Right renal cortex interstitium (tissue), 3 donors: ENCODE measurements at regions not wholly inside any gene's neighbourhood (a gene's known extent, or its start where the extent isn't known, plus 50 kb on each side); places are given as distances from the start of the nearest gene placed in this dataset.

Experiments used
- DNase-seq, 3 donors: peaks; one replicate each; pipeline ENCODE4 v3.0.0-alpha.2; 2013; ENCODE audit warnings: low read depth in 3 of 3, low spot score in 2 of 3

DNA sequence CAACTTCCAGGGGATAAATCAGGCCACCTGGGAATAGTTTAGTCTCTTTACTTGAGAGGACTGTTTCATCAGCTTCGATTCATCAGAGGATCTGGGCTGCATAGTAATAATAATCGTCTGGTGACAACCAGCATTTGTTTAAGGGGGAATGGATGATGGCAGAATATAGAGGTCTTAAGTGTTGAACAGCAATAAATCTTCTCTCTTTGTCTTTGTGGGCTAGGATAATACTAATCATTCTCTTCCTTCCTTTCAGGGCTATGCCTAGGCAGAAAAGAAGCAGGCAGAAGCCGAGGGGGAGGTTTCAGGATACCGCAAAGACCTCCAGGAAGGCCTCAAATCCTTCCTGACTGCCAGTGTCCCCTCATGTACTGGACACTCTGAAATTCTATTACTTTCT is 150.4 kb upstream of the GAREM1 start:
- no peak for DNase-seq

DNA sequence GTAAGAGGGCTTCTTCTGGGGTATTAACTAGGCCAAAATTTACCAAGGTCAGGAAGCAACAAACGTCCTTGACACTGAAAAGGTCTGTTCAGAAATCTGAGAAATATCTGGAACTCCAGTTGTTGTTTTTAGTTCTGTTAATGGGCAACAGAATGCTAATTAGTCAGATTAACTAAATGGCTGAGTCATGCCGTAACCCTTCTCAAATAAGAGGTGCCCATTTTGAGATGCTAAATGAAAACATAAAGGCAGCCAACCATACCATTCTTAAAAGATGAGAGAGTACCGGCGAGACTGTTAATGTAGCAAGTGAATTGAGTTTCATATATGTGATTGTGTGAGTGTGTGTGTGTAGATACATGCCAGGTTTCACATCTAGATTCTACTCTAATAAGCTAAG is 147.9 kb upstream of the GAREM1 start:
- no peak for DNase-seq

DNA sequence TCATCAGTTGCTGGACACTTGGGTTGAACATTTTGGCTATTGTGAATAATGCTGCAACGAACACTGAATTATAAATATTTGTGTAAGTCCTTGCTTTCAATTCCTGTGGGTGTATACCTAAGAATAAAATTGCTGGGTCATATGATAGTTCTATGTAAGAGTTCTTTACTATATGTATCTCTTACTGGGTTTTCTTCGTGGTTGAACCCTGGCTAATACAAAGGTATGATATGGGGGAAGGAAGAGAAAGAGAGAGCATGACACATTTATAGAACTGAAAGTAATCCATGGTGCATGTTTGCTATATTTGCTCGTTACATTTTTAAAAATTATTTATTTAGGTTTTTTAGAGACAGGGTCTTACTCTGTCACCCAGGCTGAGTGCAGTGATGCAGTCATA is 143.1 kb upstream of the GAREM1 start:
- DNase-seq: no peak

DNA sequence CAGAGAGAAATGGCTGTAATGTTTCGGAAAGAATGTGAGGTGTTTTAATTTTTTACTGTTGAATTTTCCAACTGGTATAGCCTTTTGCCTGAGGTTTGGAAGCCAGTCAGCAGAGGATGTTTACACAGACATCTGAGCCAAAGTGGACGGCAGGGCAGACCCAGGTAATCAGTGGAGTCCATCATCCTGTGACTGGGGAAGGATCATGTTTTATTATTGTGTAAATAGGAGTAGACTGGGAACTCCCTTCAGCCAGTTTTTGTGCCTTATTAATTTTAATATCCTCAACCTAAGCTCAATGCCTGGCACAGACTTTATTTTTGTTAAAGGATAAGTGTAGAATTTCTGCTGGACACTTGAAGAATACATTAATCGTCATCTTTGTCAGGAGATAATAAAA is 142.0 kb upstream of the GAREM1 start:
- DNase-seq: peak in 2 of 3 donors; percentile 53 to 59

DNA sequence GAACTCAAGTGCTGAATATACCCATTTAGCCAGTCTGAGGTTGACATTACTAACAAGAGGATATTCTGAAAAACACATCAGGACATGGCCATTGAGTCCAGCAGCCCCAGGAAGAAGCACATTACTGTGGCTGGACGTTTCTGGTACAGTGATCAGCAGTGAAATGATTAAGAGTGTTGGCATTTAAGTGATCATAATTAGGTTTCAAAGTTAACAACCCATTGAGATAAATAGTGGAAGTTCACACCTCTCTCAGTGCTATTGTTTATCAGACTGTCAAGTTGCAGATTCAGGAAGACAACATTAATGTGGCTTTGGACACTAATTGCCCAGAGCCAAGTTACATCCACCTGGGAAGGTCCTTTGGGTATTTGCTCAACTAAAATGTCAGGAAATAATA is 139.5 kb upstream of the GAREM1 start:
- peak in 1 of 3 donors; percentile 60 for DNase-seq

DNA sequence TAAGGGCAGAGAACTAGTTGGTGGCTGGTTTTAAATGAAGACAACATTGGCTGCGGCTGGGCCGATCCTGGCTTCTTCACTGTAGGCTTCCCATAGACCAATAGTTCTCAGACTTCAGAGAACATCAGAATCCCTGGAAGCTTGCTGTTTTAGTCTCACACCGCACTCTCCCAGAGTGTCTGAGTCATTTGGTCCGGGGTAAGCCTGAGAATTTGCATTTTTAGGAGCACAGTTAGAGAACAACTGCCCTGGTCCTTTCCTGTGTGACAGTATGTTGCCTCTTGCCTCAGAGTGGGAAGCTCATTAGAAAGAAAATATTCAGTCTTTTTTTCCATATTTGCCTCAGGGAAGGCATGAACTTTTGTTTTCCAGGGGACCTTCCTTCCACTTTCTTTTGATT is 137.1 kb upstream of the GAREM1 start:
- DNase-seq: no peak

DNA sequence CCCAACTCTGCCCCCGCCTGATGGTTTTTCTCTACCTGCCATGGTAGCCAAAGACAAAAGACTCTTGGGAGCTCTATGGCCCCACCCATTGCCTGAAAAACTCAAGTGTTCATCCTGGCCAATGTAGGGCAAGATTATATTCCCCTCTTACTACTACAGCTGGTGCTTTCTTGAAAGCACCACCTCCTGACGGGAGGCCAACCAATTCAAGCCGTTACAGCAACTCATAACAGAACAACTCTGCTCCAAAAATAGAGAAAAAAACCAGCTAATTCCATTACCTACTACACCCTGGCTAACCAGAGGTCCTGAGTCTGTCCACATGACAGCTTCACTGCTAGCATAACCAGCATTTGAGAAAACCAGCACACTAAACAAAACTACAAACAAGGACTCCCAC is 127.5 kb upstream of the GAREM1 start:
- no peak for DNase-seq

DNA sequence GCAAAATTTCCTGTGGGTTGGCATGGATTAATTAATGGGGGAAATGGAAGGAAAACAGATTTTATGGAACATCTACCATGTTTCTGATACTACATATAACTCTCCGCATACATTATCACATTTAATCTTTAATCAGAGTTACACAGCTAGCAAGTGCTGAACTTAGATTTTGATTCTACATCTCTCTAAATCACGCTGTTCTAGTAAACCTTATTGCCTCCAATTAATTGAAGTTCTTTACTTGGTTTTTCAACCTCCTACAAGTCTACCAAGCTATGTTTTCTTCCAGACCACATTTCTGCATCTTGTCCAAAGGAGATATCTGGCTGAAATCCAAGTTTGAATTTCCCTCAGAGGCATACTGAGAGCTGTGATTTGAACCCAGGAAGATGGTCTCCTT is 125.8 kb upstream of the GAREM1 start:
- no peak for DNase-seq

DNA sequence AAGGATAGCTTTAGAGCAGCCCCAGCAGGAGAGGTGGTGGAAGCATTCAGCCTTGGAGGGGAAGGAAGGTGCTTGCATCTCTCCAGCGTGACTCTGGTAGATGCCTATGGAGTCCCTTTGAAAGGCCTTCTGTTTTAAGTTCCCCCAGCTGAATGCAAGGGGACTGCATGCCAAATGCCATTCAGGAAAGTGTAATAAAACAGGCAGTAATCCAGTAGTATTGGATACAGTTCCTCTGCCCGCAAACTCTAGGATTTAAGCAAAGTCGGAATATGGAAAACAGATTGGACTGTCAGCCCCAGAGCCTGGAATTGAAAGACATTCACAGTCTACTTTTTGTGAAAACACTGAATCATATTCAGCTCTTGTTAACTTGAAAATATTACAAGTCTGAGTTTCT is 125.2 kb upstream of the GAREM1 start:
- no peak for DNase-seq

DNA sequence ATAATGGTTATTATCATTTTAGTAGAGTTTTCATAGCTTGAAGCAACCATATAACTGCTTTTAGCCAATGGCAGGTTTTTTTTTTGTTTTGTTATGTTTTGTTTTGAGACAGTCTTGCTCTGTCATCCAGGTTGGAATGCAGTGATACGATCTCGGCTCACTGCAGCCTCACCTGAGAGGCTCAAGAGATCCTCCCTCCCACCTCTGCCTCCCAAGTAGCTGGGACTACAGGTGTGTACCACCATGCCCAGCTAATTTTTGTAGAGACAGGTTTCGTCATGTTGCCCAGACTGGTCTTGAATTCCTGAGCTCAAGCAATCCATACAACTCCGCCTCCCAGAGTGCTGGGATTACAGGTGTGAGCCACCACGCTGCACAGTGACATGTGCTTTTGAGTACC is 117.5 kb upstream of the GAREM1 start:
- no peak for DNase-seq

DNA sequence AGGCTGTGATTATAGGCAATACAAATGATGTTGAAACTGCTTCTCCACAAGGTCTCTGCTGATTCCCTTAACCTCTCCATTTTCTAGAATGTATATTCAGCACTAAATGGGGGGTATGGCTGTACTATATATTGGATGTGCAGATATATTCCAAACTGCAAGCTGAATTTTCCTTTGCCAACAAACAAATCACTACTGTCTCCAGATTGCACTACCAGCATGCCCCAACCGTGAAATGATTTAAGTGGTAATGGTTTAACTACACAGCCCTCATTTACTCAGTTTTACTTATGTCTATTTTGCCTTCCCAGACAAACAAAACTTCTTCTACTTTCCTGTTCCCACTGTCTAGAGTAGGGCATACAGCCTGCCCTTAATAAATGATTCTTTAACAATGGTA is 112.7 kb upstream of the GAREM1 start:
- DNase-seq: no peak

DNA sequence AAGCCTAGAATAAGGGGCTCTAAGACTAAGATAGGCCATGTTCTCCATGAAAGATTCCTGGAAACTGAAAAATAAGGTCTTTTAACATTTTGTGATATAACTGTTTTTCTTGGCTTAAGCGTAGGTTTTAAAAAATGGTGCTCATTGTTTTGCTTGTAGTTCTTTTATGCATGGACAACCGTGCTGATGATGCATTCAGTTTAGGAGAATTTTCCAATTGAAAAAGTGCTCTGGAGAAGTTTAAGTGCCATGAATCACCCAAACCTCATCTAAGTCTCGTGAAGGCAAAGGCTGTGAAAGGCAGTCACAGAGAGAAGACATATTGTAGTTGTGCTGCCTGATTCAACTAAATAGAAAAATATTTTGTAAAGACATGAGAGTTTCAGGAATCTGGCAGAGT is 111.8 kb upstream of the GAREM1 start:
- DNase-seq: no peak

DNA sequence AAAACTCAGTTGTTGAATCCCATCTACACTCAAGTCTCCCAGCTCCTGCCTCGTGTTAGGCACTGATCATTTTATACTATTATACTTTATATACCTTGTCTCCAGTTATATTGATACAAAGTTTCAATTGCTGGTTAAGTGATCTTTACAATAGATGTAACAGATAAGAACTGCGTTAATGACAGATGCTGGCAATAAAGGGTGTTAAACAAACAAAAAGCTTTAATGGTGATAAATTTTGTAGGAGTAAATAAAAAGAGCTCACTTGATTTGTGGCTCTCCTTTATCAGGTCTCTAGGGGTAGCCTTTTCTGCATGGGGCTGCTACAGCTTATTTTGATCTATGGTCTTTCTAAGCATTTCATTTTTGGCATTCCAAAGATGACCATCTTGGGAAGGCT is 106.9 kb upstream of the GAREM1 start:
- DNase-seq: no peak

DNA sequence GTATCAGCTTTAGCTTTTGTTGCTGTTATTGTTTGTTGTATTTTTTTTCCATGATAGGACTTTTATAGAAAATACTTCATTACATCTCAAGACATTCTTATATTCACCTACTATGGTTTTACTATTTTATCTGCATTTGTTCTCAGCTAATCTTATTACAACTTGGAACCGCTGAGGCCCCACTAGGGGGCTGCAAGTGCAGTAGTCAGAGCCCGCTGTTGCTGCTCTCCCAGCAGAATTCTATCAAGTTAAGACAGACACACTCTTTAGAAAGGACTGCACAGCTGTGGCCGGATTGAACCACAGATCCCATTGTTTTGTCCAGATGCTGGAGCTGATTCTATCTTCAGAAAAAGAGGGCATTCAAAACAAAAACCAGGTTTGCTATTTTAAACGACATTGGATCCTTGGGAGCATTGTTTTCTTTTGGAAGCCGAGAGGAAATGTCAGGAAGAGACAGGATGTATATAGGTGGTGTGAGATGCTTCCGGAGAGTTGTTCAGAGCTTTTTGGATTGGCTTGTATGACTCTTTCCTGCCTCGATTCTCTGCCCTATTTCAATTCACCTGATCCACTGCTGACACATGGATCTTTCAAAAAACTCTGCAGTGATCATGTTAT is 105.7 kb upstream of the GAREM1 start:
- peak in 2 of 3 donors; percentile 32 to 51 for DNase-seq

DNA sequence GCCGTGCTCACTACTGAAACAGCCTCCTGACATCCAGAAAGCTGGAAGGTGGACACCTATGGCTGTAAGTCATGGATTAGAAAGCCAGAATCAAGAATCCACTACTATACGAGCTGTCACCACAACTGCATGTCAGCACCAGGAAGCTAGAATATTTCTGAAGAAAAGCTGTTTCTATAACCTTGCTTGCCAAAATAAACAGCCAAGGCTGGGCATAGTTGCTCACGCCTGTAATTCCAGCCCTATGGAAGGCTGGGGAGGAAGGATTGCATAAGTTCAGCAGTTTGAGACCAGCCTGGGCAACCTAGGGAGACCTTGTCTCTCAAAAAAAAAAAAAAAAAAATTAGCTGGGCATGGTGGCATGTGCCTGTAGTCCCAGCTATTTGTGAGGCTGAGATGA is 96.3 kb upstream of the GAREM1 start:
- DNase-seq: no peak

DNA sequence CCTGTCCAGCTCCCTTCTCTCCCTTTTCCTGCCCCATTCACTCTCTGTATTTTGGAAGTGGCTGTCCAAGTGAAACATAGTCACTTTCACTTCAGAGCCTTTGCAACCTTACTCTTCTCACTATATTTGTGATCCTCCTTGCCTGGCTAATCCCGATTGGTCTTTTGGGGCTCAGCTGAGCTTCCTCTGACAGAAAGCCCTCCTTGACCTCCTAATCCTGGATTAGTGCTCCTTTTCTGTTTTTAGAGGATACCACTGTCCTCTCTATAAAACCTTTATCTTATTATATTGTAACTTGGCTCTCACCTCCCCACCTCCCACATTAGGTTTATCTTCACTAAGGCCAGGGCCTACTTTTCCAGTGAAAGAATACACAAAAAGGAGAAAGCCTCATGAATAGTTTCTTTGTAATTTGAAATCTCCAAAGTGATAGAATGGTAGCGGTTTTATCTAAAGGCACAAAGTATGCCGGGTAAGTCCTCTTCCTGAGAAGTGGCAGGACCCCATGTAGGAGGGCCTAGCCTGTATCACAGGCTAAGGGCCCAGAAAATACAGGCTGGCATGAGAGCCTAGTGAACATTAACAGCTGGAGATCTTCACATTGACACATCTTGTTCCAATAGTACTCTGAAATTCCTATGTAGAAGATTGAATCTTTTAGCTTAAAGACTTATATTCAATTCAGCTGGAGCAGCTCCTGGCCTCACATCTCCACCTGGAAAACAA is 83.1 kb upstream of the GAREM1 start:
- DNase-seq: no peak

DNA sequence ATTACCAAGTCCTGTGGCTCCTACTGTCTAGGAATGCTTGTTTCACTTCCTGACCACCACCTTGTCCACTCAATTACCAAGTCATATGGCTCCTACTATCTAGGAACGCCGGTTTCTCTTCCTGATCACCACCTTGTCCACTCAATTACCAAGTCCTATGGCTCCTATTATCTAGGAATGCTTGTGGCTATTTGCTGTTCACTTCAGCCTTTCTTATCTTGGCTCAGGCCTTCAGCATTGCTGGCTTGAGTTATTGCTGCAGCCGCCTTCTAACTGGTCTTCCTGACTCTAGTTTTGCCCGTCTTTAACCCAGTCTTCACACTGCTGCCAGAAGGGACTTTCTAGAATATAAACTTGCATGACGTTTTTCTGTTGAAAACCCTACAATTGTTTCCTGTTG is 82.5 kb upstream of the GAREM1 start:
- DNase-seq: no peak

DNA sequence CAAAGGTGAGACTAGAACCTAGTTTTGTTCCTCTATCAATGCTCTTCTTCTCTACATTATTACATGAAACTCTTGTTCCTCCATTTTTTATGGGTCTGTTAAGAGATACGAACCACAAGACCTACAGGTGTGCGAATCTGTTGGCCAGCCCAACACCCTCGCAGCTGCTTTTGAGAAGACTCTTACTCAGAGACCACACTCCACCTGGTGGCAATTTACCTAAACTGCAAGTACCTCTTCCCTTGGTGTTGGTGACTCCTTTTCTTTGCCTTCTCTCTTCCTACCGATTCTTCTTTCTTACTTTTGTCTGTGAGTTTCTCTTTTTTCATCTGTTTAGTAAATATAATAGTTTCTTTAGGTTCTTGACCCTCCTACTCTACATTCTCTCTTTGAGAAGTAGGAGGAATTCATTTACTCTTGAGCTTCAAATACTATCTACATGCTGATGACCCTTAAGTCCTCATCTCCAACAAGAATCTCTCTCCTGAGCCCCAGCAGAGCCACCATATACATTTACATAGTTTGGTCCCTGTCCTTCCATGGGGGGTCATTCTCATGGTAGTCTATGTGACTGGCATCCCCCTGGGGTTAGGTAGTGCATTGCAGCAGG is 81.8 kb upstream of the GAREM1 start:
- no peak for DNase-seq

DNA sequence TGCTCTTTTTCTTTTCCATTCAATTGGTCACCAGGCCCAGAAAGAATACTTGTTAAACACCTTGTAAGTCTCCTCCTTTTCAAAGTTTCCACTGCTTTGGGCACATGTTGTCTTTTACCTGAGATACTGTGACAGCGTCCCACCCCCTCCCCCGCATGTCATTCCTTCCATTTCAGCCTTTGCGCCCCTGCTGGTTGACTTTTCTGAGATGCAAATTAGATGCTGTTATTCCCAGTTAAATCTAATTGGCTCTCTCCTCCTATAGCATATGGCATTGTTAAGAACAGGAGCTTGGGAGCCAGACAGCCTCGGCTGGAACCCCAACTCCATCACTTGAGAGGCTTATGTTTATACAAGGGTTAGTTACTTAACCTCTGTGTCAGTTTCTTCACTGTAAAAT is 80.3 kb upstream of the GAREM1 start:
- DNase-seq: no peak

DNA sequence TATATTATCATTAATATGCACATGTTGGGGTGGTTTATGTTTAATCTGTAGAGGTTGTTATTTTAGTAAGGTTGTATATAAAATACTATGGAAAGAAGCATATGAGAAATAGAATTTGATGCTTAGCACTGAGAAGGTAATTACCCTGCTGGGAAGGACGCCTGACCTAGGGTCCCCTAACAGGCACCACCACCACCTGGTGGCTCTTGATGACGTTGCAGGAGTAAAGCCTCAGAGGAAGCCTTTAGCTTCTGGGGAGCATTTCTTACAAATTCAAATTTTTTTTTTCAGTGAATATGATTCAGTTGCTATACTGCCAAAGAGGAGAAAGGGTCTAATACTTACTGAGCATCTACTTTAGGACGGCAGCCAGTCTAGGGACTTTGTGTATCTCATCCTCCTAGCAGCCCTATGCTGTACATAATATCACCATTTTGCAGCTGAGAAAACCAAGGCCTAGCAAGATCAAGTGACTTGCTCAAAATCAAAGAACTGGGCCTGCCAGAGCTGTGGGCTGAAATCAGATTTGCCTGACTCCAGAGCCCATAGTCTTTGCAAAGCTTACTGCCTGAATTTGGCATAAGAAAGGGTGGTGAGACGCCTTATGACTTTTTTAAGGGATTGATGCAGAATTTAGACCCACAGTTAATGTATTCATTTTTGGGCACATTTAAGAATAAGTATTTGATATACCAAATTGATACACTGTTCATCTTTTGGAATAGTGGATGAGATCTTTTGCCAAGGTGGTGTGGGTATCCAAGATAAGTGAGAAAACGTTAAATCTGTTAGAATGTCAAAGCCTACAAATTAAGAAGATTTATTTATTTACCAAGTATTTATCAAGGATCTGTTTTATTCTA is 78.8 kb upstream of the GAREM1 start:
- peak in 2 of 3 donors; percentile 32 to 43 for DNase-seq

DNA sequence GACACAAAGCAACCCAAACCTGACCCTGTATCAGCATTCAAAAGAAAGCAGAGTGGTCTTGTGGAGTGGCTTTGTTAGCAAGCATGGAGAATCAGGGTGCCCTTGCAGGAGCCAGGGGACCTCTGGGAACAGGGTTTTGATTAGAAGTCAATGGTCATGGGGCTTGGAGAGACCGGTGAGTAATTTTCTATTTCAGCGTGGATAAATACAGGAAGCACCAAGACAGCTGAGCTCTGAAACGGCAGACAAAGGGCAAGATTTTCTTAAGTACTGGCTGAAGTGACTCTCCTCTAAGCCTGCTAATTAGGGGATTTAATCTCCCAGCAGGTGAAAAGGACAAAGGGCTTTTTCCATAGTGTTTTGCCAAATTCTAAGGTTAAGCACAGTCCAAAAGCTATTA is 78.0 kb upstream of the GAREM1 start:
- no peak for DNase-seq
